Mucosa of descending colon (tissue), 3 donors: ENCODE measurements at regions not wholly inside any gene's neighbourhood (a gene's known extent, or its start where the extent isn't known, plus 50 kb on each side); places are given as distances from the start of the nearest gene placed in this dataset.

Experiments used
- ATAC-seq: fragments of 200-7000 bp; cut with Tn5 transposase; one replicate; pipeline ENCODE4 v1.9.1; 2020; ENCODE audit warnings: mild to moderate bottlenecking, moderate library complexity
- DNase-seq, 3 donors: peaks; one replicate each; pipeline ENCODE4 v3.0.0-alpha.2; 2020
- H3K36me3 ChIP-seq: fragments of 200-600 bp; one replicate; pipeline ENCODE4 v1.8.0; 2021; ENCODE audit warnings: low read depth, mild to moderate bottlenecking
- H3K4me1 ChIP-seq: fragments of 200-600 bp; one replicate; pipeline ENCODE4 v1.8.0; 2021; ENCODE audit warnings: low read depth, mild to moderate bottlenecking
- H3K4me3 ChIP-seq: fragments of 200-600 bp; one replicate; pipeline ENCODE4 v1.8.0; 2021; ENCODE audit warnings: mild to moderate bottlenecking
- H3K9me3 ChIP-seq: fragments of 200-600 bp; one replicate; pipeline ENCODE4 v1.8.0; 2021; ENCODE audit warnings: mild to moderate bottlenecking
- CTCF ChIP-seq: fragments of 200-600 bp; IDR thresholded peaks from one replicate; pipeline ENCODE4 v1.8.0; 2022; ENCODE audit warnings: antibody characterized with exemption, mild to moderate bottlenecking
- intact Hi-C, 2 donors: fragments of 100-400 bp; cut with DNase I in 1 of 2; cut with micrococcal nuclease in 1 of 2; formaldehyde crosslinking; loops; one replicate each; pipeline versions ENCODE4 v1.11.0 to v1.11.1; 2022; cut with DNase I, micrococcal nuclease
- donor health status: DM: no; HTN: no; CAD: no; lungs with moderate emphysema.
- donor health status: DM: no; HTN: no; CAD: no.
- donor health status: DM: no; HTN: yes; CAD: no.

- ATAC-seq (peak; percentile 51), DNase-seq (no peak)
- H3K4me1 ChIP-seq: no peaks in the 10 kb centered on the region
- TF ChIP-seq CTCF: no peak
- intact Hi-C loops: no loop called here
- H3K4me3 ChIP-seq: no peak overlapping the region
- H3K36me3 ChIP-seq: no peaks in the 10 kb centered on the region
- no peaks in the 10 kb centered on the region for H3K9me3 ChIP-seq
Measured at GRCh38 chrX:120746153-120746552, 116.3 kb upstream of the C1GALT1C1 start.

GRCh38 chrX:120742946-120743665 is 113.3 kb upstream of the C1GALT1C1 start:
- no peak overlapping the region for H3K4me3 ChIP-seq
- peak; percentile 71 for ATAC-seq
- no peak for DNase-seq
- intact Hi-C loops: no loop called here
- no peaks in the 10 kb centered on the region for H3K9me3 ChIP-seq
- no peaks in the 10 kb centered on the region for H3K36me3 ChIP-seq
- H3K4me1 ChIP-seq: no peaks in the 10 kb centered on the region
- no peak for TF ChIP-seq CTCF

GRCh38 chrX:120741452-120741851 is 111.6 kb upstream of the C1GALT1C1 start:
- H3K4me1 ChIP-seq: no peaks in the 10 kb centered on the region
- H3K9me3 ChIP-seq: no peaks in the 10 kb centered on the region
- intact Hi-C loops: no loop called here
- ATAC-seq (no peak), DNase-seq (no peak)
- H3K4me3 ChIP-seq: no peak overlapping the region
- no peaks in the 10 kb centered on the region for H3K36me3 ChIP-seq
- no peak for TF ChIP-seq CTCF

- H3K36me3 ChIP-seq: no peaks in the 10 kb centered on the region
- TF ChIP-seq CTCF: no peak
- no peak for ATAC-seq
- no peak overlapping the region for H3K4me3 ChIP-seq
- intact Hi-C loops: no loop called here
- no peaks in the 10 kb centered on the region for H3K4me1 ChIP-seq
- no peak for DNase-seq
- no peaks in the 10 kb centered on the region for H3K9me3 ChIP-seq
Measured at GRCh38 chrX:120740072-120740471, 110.2 kb upstream of the C1GALT1C1 start.

GRCh38 chrX:120739300-120739699 is 109.4 kb upstream of the C1GALT1C1 start:
- Histone ChIP-seq H3K9me3 (no peaks in the 10 kb centered on the region), H3K36me3 (no peaks in the 10 kb centered on the region), H3K4me1 (no peaks in the 10 kb centered on the region), H3K4me3 (no peak overlapping the region)
- TF ChIP-seq CTCF: no peak
- ATAC-seq (no peak), DNase-seq (no peak)
- intact Hi-C loops: no loop called here

- no peak for TF ChIP-seq CTCF
- H3K4me3 ChIP-seq: no peak overlapping the region
- no peaks in the 10 kb centered on the region for H3K4me1 ChIP-seq
- DNase-seq (no peak), ATAC-seq (no peak)
- intact Hi-C loops: no loop called here
- H3K36me3 ChIP-seq: no peaks in the 10 kb centered on the region
- no peaks in the 10 kb centered on the region for H3K9me3 ChIP-seq
Measured at GRCh38 chrX:120736989-120737388, 107.1 kb upstream of the C1GALT1C1 start.
